GM12801 (cell line): ENCODE measurements at regions not wholly inside any gene's neighbourhood (a gene's known extent, or its start where the extent isn't known, plus 50 kb on each side); places are given as distances from the start of the nearest gene placed in this dataset.

Source experiments
- TF ChIP-seq, protein P1 (sequence below): IDR thresholded peaks from one replicate; pipeline ENCODE4 v1.5.1; 2011; ENCODE audit warnings: control low read depth; ENCODE audit not compliant: insufficient read length; ENCODE audit errors: extremely low read depth

DNA sequence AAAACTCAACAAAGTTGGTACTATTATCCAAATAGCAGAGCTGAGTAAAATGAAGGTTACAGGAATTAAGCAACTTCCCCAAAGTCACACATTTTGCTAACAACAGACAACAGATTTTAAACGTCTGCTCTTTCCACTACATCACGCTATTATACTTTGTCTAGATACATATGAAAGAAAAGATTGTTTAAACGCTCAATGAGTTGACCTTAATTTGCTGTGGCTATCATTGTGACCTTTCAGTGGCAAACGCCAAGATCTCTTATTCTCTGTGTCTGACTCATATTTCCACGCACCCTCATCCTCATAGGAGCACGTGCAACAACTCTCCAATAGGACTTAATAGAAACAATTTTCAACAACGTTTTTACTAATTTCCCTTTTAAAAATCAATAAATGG, 540.1 kb downstream of the MAFB start:
- TF ChIP-seq, protein P1, sequence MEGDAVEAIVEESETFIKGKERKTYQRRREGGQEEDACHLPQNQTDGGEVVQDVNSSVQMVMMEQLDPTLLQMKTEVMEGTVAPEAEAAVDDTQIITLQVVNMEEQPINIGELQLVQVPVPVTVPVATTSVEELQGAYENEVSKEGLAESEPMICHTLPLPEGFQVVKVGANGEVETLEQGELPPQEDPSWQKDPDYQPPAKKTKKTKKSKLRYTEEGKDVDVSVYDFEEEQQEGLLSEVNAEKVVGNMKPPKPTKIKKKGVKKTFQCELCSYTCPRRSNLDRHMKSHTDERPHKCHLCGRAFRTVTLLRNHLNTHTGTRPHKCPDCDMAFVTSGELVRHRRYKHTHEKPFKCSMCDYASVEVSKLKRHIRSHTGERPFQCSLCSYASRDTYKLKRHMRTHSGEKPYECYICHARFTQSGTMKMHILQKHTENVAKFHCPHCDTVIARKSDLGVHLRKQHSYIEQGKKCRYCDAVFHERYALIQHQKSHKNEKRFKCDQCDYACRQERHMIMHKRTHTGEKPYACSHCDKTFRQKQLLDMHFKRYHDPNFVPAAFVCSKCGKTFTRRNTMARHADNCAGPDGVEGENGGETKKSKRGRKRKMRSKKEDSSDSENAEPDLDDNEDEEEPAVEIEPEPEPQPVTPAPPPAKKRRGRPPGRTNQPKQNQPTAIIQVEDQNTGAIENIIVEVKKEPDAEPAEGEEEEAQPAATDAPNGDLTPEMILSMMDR, result no peak

DNA sequence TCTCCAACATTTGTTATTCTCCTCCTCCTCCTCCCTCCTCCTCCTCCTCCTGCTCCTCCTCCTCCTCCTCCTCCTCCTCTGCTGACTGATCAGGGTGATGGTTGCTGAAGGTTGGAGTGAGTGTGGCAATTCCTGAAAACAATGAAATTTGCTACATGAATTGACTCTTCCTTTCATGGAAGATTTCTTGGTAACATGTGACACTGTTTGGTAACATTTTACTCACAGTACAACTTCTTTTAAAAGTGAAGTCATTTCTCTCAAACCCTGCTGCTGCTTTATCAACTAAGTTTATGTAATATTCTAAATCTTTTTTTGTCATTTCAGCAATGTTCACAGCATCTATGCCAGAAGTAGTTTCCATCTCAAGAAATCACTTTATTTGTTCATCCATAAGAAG, 543.0 kb downstream of the MAFB start:
- TF ChIP-seq, protein P1, result no peak

DNA sequence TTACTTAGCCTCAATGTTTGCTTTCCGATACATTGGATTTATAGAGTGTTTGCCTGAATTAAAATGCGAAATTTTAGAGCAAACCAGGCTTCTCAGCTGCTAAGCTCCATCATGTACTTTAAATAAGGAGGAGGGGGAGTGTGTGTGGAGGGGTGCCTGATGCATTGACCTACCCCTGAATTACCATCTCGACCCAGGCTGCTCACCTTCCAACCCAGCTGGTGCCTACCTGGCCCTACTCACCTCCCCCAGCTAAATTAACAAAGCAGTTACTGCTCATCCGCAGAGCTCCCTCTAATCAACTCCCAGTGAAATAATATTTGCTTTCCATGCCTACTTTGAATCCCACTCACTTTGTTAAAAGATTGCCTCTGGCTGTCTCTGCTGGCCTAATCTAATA, 544.5 kb downstream of the MAFB start:
- TF ChIP-seq, protein P1, result no peak

DNA sequence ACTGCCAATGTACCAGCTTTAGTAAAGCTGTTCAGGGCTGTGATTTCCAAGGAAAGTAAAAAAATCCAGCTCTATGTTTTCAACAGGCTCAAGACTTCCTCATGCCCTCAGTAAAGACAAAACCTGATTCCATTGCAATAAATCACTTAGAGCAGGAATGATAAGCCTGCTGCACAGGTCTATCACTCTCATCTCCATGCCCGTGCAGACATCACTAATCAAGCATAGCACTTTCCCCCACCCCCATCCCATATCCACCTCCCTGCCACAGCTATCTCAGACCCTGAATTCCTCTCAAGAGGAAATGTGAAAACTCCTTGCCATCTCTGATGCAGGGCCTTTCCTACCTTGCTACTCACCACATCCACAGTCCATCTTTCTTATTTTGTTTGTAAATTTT, 554.9 kb downstream of the MAFB start:
- TF ChIP-seq, protein P1, result no peak

DNA sequence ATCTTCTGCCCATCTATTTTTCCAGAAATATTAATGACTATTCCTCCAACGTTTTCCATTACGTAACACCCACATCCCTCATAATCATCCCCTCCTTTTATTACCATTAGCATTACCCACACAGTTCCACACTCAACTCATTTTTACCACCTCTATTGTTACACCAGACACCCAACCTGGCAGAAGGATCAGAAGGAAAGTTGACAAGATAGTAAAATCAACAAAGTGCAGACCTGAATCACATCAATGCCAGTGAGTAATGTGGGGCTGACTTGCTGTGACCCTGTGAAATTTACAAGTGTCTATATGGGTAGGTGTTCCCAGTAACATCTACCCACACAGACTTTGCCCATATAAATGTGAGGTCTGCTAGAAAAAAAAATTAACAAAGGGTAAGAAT, 568.2 kb downstream of the MAFB start:
- TF ChIP-seq, protein P1, result no peak

DNA sequence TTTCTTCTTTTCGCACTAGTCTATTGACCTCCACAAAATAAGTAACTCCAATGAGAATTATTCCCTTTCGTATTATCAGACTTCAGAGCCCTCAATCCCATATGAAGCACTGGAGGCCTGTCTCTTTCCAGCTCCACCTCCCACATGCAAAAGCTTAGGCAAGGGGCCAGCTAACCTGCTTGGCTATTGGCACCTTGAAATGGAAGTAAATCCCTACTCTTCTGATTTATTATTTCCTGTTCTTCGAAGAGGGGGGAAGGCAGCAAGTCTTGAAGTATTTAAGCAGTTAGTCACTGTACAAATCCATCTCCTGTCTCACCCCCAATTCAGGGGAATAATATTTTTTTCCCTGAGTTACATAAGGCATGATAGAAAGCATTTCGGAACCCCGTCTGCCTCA, 577.8 kb downstream of the MAFB start:
- TF ChIP-seq, protein P1, result no peak

DNA sequence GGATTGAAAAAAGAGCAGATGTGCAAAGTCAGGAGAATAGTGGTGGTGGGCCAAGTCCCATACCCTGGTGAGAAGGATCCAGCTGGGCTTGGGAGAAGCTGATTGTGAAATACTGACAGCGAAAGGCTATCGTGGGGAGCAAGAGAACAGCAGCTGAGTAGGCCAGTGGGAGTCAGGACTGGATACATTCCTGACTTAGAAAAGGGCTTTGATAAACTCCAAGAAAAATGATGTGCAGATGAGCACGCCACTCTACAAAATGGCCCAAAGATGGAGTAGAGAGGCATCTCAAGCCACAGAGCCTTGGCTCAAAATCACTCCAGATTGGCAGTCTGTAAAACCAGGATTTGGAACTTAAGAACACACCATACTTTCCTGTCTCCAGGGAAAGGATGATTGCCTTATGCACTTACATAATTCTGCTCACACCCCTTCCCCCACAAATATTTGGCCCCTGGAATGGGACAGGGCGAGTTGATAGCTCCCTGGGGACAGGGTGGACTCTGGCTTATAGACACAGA, 578.7 kb downstream of the MAFB start:
- TF ChIP-seq, protein P1, result no peak

DNA sequence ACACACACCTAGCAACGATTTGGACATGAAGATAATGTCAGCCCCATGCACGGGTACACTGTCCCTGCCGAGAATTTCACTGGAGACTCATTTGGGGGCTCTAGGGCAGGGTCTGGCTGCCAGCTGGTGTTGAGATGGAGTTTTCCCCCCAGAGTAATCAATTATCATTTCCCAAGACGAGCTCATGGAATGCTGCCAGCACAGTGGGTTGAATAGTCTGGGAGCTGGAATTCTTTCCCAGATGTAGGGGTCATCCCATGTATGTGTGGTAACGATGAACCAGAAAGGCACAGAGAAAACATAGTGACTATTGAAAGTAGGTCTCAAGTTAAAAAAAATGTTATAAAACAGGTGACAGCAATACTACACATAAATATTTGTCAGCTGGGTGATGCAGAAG, 579.9 kb downstream of the MAFB start:
- TF ChIP-seq, protein P1, result no peak
